Naive B cell (primary cell): ENCODE measurements at regions not wholly inside any gene's neighbourhood (a gene's known extent, or its start where the extent isn't known, plus 50 kb on each side); places are given as distances from the start of the nearest gene placed in this dataset.

Source experiments
- ATAC-seq, 2 donors: fragments of 150-1000 bp; cut with Tn5 transposase; 2 replicates each; pipeline ENCODE4 v1.10.0; 2021; ENCODE audit warnings: low read depth in 2 of 2, mild to moderate bottlenecking in 2 of 2, moderate library complexity in 2 of 2
- DNase-seq: peaks from one replicate; pipeline ENCODE4 v3.0.0; 2022
- H3K27ac Mint-ChIP-seq, 6 donors: one replicate each; pipeline ENCODE4 v1.8.0; 2020 to 2022; ENCODE audit warnings: mild to moderate bottlenecking in 6 of 6, mixed read lengths in 6 of 6, moderate library complexity in 5 of 6, inconsistent platforms in 2 of 6
- H3K27me3 Mint-ChIP-seq, 3 donors: one replicate each; pipeline ENCODE4 v1.8.0; 2021 to 2022; ENCODE audit warnings: mixed read lengths in 3 of 3, mild to moderate bottlenecking in 1 of 3
- H3K36me3 Mint-ChIP-seq, 2 donors: one replicate each; pipeline ENCODE4 v1.8.0; 2020 to 2022; ENCODE audit warnings: mixed read lengths in 2 of 2, inconsistent platforms in 1 of 2, mild to moderate bottlenecking in 1 of 2
- H3K4me1 Mint-ChIP-seq, 3 donors: one replicate each; pipeline ENCODE4 v1.8.0; 2020 to 2022; ENCODE audit warnings: mixed read lengths in 3 of 3, inconsistent platforms in 1 of 3, mild to moderate bottlenecking in 1 of 3, moderate library complexity in 1 of 3
- H3K4me3 Mint-ChIP-seq, 8 donors: one replicate each; pipeline ENCODE4 v1.8.0; 2020 to 2022; ENCODE audit warnings: mild to moderate bottlenecking in 8 of 8, mixed read lengths in 8 of 8, moderate library complexity in 8 of 8, inconsistent platforms in 2 of 8
- H3K9me3 Mint-ChIP-seq, 7 donors: one replicate each; pipeline ENCODE4 v1.8.0; 2020 to 2022; ENCODE audit warnings: mixed read lengths in 7 of 7, mild to moderate bottlenecking in 5 of 7, inconsistent platforms in 2 of 7, moderate library complexity in 1 of 7

GRCh38 chr18:47453038-47453437, 201.6 kb upstream of the SKOR2 start:
- Mint-ChIP-seq H3K4me3 (no peak overlapping the region), H3K27ac (no peak overlapping the region), H3K4me1 (no peaks in the 10 kb centered on the region), H3K36me3 (no peaks in the 10 kb centered on the region), H3K27me3 (peaks cover 0 to 19% (median 2%) of the 10 kb centered on the region in 3 donors), H3K9me3 (peaks cover 0 to 3% (median 0%) of the 10 kb centered on the region in 7 donors)
- DNase-seq (no peak), ATAC-seq (no peak)

- ATAC-seq (no peak), DNase-seq (no peak)
- Mint-ChIP-seq H3K4me3 (no peak overlapping the region), H3K36me3 (no peaks in the 10 kb centered on the region), H3K9me3 (peaks cover 0 to 27% (median 15%) of the 10 kb centered on the region in 7 donors), H3K4me1 (no peaks in the 10 kb centered on the region), H3K27me3 (peaks cover 0 to 8% (median 4%) of the 10 kb centered on the region in 3 donors), H3K27ac (no peak overlapping the region)
Measured at GRCh38 chr18:47448956-47449355, 197.5 kb upstream of the SKOR2 start.

GRCh38 chr18:47441914-47442313, 190.5 kb upstream of the SKOR2 start:
- Mint-ChIP-seq H3K9me3 (peaks cover 7 to 33% (median 14%) of the 10 kb centered on the region in 7 donors), H3K27me3 (peaks cover 25 to 42% (median 39%) of the 10 kb centered on the region in 3 donors), H3K4me3 (no peak overlapping the region), H3K36me3 (no peaks in the 10 kb centered on the region), H3K27ac (no peak overlapping the region), H3K4me1 (no peaks in the 10 kb centered on the region)
- DNase-seq (no peak), ATAC-seq (no peak)

- H3K27me3 Mint-ChIP-seq: peaks cover 30 to 54% (median 39%) of the 10 kb centered on the region in 3 donors
- H3K4me3 Mint-ChIP-seq: no peak overlapping the region
- H3K9me3 Mint-ChIP-seq: peaks cover 0 to 24% (median 3%) of the 10 kb centered on the region in 7 donors
- ATAC-seq (no peak), DNase-seq (no peak)
- no peaks in the 10 kb centered on the region for H3K36me3 Mint-ChIP-seq
- no peaks in the 10 kb centered on the region for H3K4me1 Mint-ChIP-seq
- H3K27ac Mint-ChIP-seq: peak overlapping the region in 1 of 6 donors; percentile 82
Measured at GRCh38 chr18:47438001-47438400, 186.5 kb upstream of the SKOR2 start.

- H3K36me3 Mint-ChIP-seq: no peaks in the 10 kb centered on the region
- H3K9me3 Mint-ChIP-seq: peaks cover 0 to 24% (median 3%) of the 10 kb centered on the region in 7 donors
- H3K27ac Mint-ChIP-seq: no peak overlapping the region
- DNase-seq: no peak
- ATAC-seq: no peak
- peaks cover 28 to 59% (median 38%) of the 10 kb centered on the region in 3 donors for H3K27me3 Mint-ChIP-seq
- H3K4me3 Mint-ChIP-seq: no peak overlapping the region
- H3K4me1 Mint-ChIP-seq: no peaks in the 10 kb centered on the region
Measured at GRCh38 chr18:47436871-47437270, 185.4 kb upstream of the SKOR2 start.

- Mint-ChIP-seq H3K36me3 (no peaks in the 10 kb centered on the region), H3K27me3 (peaks cover 17 to 41% (median 33%) of the 10 kb centered on the region in 3 donors), H3K9me3 (peaks cover 0 to 14% (median 0%) of the 10 kb centered on the region in 7 donors), H3K4me3 (no peak overlapping the region), H3K4me1 (no peaks in the 10 kb centered on the region), H3K27ac (no peak overlapping the region)
- no peak for ATAC-seq
- no peak for DNase-seq
Measured at GRCh38 chr18:47434214-47434746, 182.8 kb upstream of the SKOR2 start.

GRCh38 chr18:47427923-47428637, 176.6 kb upstream of the SKOR2 start:
- Mint-ChIP-seq H3K4me3 (no peak overlapping the region), H3K36me3 (no peaks in the 10 kb centered on the region), H3K9me3 (peaks cover 0 to 4% (median 0%) of the 10 kb centered on the region in 7 donors), H3K4me1 (no peaks in the 10 kb centered on the region), H3K27ac (no peak overlapping the region), H3K27me3 (peaks cover 8 to 22% (median 18%) of the 10 kb centered on the region in 3 donors)
- DNase-seq (no peak), ATAC-seq (no peak)

GRCh38 chr18:47427072-47427471, 175.6 kb upstream of the SKOR2 start:
- Mint-ChIP-seq H3K36me3 (no peaks in the 10 kb centered on the region), H3K4me1 (no peaks in the 10 kb centered on the region), H3K27me3 (peaks cover 7 to 18% (median 16%) of the 10 kb centered on the region in 3 donors)

GRCh38 chr18:47425365-47425764, 173.9 kb upstream of the SKOR2 start:
- no peak for DNase-seq
- Mint-ChIP-seq H3K27me3 (peaks cover 10 to 14% (median 10%) of the 10 kb centered on the region in 3 donors), H3K4me1 (peaks cover 2 to 3% (median 2%) of the 10 kb centered on the region in 3 donors), H3K27ac (no peak overlapping the region), H3K4me3 (no peak overlapping the region), H3K9me3 (peaks cover 0 to 4% (median 0%) of the 10 kb centered on the region in 7 donors), H3K36me3 (no peaks in the 10 kb centered on the region)
- no peak for ATAC-seq

More at GRCh38 chr18:47427072-47427471, 175.6 kb upstream of the SKOR2 start:
- Mint-ChIP-seq H3K27ac (no peak overlapping the region), H3K4me3 (no peak overlapping the region), H3K9me3 (peaks cover 0 to 4% (median 0%) of the 10 kb centered on the region in 7 donors)
- no peak for ATAC-seq
- no peak for DNase-seq

GRCh38 chr18:47422524-47422923, 171.1 kb upstream of the SKOR2 start:
- Mint-ChIP-seq H3K9me3 (no peaks in the 10 kb centered on the region), H3K27ac (no peak overlapping the region), H3K36me3 (no peaks in the 10 kb centered on the region)

GRCh38 chr18:47420130-47420529, 168.7 kb upstream of the SKOR2 start:
- H3K27me3 Mint-ChIP-seq: peaks cover 28 to 37% (median 36%) of the 10 kb centered on the region in 3 donors
- peaks cover 0 to under 1% (median 0%) of the 10 kb centered on the region in 7 donors for H3K9me3 Mint-ChIP-seq
- H3K4me1 Mint-ChIP-seq: peaks cover 9 to 15% (median 12%) of the 10 kb centered on the region in 3 donors
- peak in 1 of 2 donors; percentile 61 for ATAC-seq
- H3K4me3 Mint-ChIP-seq: peak overlapping the region in 1 of 8 donors; percentile 37
- no peak for DNase-seq
- no peaks in the 10 kb centered on the region for H3K36me3 Mint-ChIP-seq
- no peak overlapping the region for H3K27ac Mint-ChIP-seq

More at GRCh38 chr18:47422524-47422923, 171.1 kb upstream of the SKOR2 start:
- no peak for DNase-seq
- no peak for ATAC-seq
- H3K4me3 Mint-ChIP-seq: no peak overlapping the region
- peaks cover 17 to 24% (median 17%) of the 10 kb centered on the region in 3 donors for H3K27me3 Mint-ChIP-seq
- H3K4me1 Mint-ChIP-seq: peaks cover 9 to 15% (median 12%) of the 10 kb centered on the region in 3 donors

- peaks cover 9 to 15% (median 12%) of the 10 kb centered on the region in 3 donors for H3K4me1 Mint-ChIP-seq
- peaks cover 34 to 45% (median 41%) of the 10 kb centered on the region in 3 donors for H3K27me3 Mint-ChIP-seq
- ATAC-seq: no peak
Measured at GRCh38 chr18:47418746-47419145, 167.3 kb upstream of the SKOR2 start.

GRCh38 chr18:47417807-47418206, 166.3 kb upstream of the SKOR2 start:
- Mint-ChIP-seq H3K4me3 (no peak overlapping the region), H3K27me3 (peaks cover 41 to 46% (median 45%) of the 10 kb centered on the region in 3 donors), H3K4me1 (peaks cover 9 to 15% (median 12%) of the 10 kb centered on the region in 3 donors), H3K36me3 (no peaks in the 10 kb centered on the region), H3K27ac (no peak overlapping the region), H3K9me3 (peaks cover 0 to 1% (median 0%) of the 10 kb centered on the region in 7 donors)
- ATAC-seq (no peak), DNase-seq (no peak)

More at GRCh38 chr18:47418746-47419145, 167.3 kb upstream of the SKOR2 start:
- no peaks in the 10 kb centered on the region for H3K36me3 Mint-ChIP-seq
- H3K9me3 Mint-ChIP-seq: peaks cover 0 to 1% (median 0%) of the 10 kb centered on the region in 7 donors
- no peak for DNase-seq
- H3K4me3 Mint-ChIP-seq: no peak overlapping the region
- no peak overlapping the region for H3K27ac Mint-ChIP-seq

GRCh38 chr18:47415881-47416280, 164.4 kb upstream of the SKOR2 start:
- H3K9me3 Mint-ChIP-seq: peaks cover 0 to 3% (median 0%) of the 10 kb centered on the region in 7 donors
- H3K4me3 Mint-ChIP-seq: no peak overlapping the region
- peaks cover 11 to 15% (median 12%) of the 10 kb centered on the region in 3 donors for H3K4me1 Mint-ChIP-seq
- DNase-seq (no peak), ATAC-seq (no peak)
- H3K27me3 Mint-ChIP-seq: peaks cover 46 to 55% (median 51%) of the 10 kb centered on the region in 3 donors
- H3K36me3 Mint-ChIP-seq: no peaks in the 10 kb centered on the region
- H3K27ac Mint-ChIP-seq: no peak overlapping the region
